DMS114 treated with DMSO at 0.1 percent for 48 hours (cell line): ENCODE measurements at regions not wholly inside any gene's neighbourhood (a gene's known extent, or its start where the extent isn't known, plus 50 kb on each side); places are given as distances from the start of the nearest gene placed in this dataset.
"Not testable (repeated sequence)": the region's sequence is repeated elsewhere in the genome, so short reads cannot be mapped to it uniquely, and the experiment has no call there.

Experiments
- DNase-seq: peaks from one replicate; lab custom pipeline; 2025; ENCODE audit not compliant: unreplicated experiment; lab: John Stamatoyannopoulos, UW

GRCh38 chr7:113267271-113267670 lies 148.9 kb upstream of the SMIM30 start:
- no peak for DNase-seq

GRCh38 chr7:113263749-113264148 lies 145.4 kb upstream of the SMIM30 start:
- DNase-seq: peak; percentile 9

- not testable (repeated sequence) for DNase-seq
Observed at GRCh38 chr7:113263215-113263742, 144.9 kb upstream of the SMIM30 start.

GRCh38 chr7:113256883-113257531 lies 138.7 kb upstream of the SMIM30 start:
- DNase-seq: no peak

GRCh38 chr7:113247198-113247597 lies 128.8 kb upstream of the SMIM30 start:
- DNase-seq: no peak

GRCh38 chr7:113246738-113247137 lies 128.4 kb upstream of the SMIM30 start:
- no peak for DNase-seq

- no peak for DNase-seq
Observed at GRCh38 chr7:113232885-113233284, 114.5 kb upstream of the SMIM30 start.

- DNase-seq: no peak
Observed at GRCh38 chr7:113230691-113231090, 112.3 kb upstream of the SMIM30 start.

GRCh38 chr7:113217314-113217713 lies 99.0 kb upstream of the SMIM30 start:
- no peak for DNase-seq

GRCh38 chr7:113216038-113216437 lies 97.7 kb upstream of the SMIM30 start:
- DNase-seq: no peak

- DNase-seq: no peak
Observed at GRCh38 chr7:113209449-113210203, 91.3 kb upstream of the SMIM30 start.

- no peak for DNase-seq
Observed at GRCh38 chr7:113207931-113208330, 89.6 kb upstream of the SMIM30 start.

GRCh38 chr7:113207441-113207840 lies 89.1 kb upstream of the SMIM30 start:
- no peak for DNase-seq

- no peak for DNase-seq
Observed at GRCh38 chr7:113204415-113204814, 86.1 kb upstream of the SMIM30 start.

- no peak for DNase-seq
Observed at GRCh38 chr7:113202284-113202683, 83.9 kb upstream of the SMIM30 start.

GRCh38 chr7:113200281-113200680 lies 81.9 kb upstream of the SMIM30 start:
- no peak for DNase-seq

- DNase-seq: no peak
Observed at GRCh38 chr7:113199841-113200240, 81.5 kb upstream of the SMIM30 start.

GRCh38 chr7:113199136-113199535 lies 80.8 kb upstream of the SMIM30 start:
- no peak for DNase-seq

- no peak for DNase-seq
Observed at GRCh38 chr7:113198226-113198625, 79.9 kb upstream of the SMIM30 start.

- no peak for DNase-seq
Observed at GRCh38 chr7:113197274-113197673, 78.9 kb upstream of the SMIM30 start.

GRCh38 chr7:113188396-113188795 lies 70.0 kb upstream of the SMIM30 start:
- DNase-seq: no peak

- no peak for DNase-seq
Observed at GRCh38 chr7:113179313-113179712, 61.0 kb upstream of the SMIM30 start.
